H1 (cell line): ENCODE measurements at regions not wholly inside any gene's neighbourhood (a gene's known extent, or its start where the extent isn't known, plus 50 kb on each side); places are given as distances from the start of the nearest gene placed in this dataset.

Experiments used
- CTCF ChIA-PET: fragments of 300-600 bp; sonication (Branson Sonifier 250); formaldehyde crosslinking; loops from one replicate; lab custom pipeline; 2021; ENCODE audit not compliant: partially characterized antibody; lab: Charles Lee
- POLR2A ChIA-PET: fragments of 300-600 bp; sonication (Branson Sonifier 250); formaldehyde crosslinking; loops from one replicate; lab custom pipeline; 2021; ENCODE audit warnings: inconsistent platforms; ENCODE audit not compliant: partially characterized antibody; lab: Charles Lee
- DNase-seq, 2 experiments: peaks; one replicate each; pipeline versions ENCODE4 v3.0.0 to v3.0.0-alpha.2; 2010 to 2022; ENCODE audit warnings: low spot score in 2 of 2, low read depth in 1 of 2, mixed read lengths in 1 of 2
- FAIRE-seq: peaks from 2 replicates; lab custom pipeline; 2011; peaks lifted over from hg19 to GRCh38; lab: Jason Lieb, UNC
- H2AFZ ChIP-seq: 2 replicates; pipeline ENCODE4 v1.8.1; 2012; ENCODE audit warnings: low read length, inconsistent platforms
- H2AK5ac ChIP-seq: 2 replicates; pipeline ENCODE4 v1.6.1; 2013; ENCODE audit warnings: low read depth, low read length
- H2BK120ac ChIP-seq: replicated peaks from 2 replicates; pipeline ENCODE3; 2013; ENCODE audit warnings: low read depth, low read length, inconsistent platforms
- H2BK12ac ChIP-seq: 2 replicates; pipeline ENCODE4 v1.6.1; 2013; ENCODE audit warnings: low read depth, low read length
- H2BK15ac ChIP-seq: 2 replicates; pipeline ENCODE4 v1.6.1; 2013; ENCODE audit warnings: low read length
- H2BK20ac ChIP-seq: 2 replicates; pipeline ENCODE4 v1.6.1; 2013; ENCODE audit warnings: low read length
- H2BK5ac ChIP-seq: 2 replicates; pipeline ENCODE4 v1.6.1; 2013; ENCODE audit warnings: low read depth, low read length
- H3K14ac ChIP-seq: 2 replicates; pipeline ENCODE4 v1.6.1; 2013; ENCODE audit warnings: inconsistent platforms; ENCODE audit not compliant: insufficient read length
- H3K18ac ChIP-seq: 2 replicates; pipeline ENCODE4 v1.6.1; 2013; ENCODE audit warnings: low read length; ENCODE audit errors: extremely low read depth
- H3K23ac ChIP-seq: 2 replicates; pipeline ENCODE4 v1.6.1; 2013; ENCODE audit warnings: inconsistent platforms; ENCODE audit not compliant: insufficient read length
- H3K23me2 ChIP-seq: 2 replicates; pipeline ENCODE4 v1.6.1; 2013; ENCODE audit warnings: low read depth, low read length
- H3K27ac ChIP-seq: 2 replicates; pipeline ENCODE4 v1.6.1; 2011; ENCODE audit warnings: low read depth, low read length, inconsistent platforms
- H3K27me3 ChIP-seq, 4 experiments: replicated peaks in 1 of 4; 1 replicate in 1 of 4; 2 replicates in 3 of 4; pipeline versions ENCODE4 v1.6.1 to v1.8.1; 2011 to 2013; ENCODE audit warnings: low read length in 3 of 4, mild to moderate bottlenecking in 3 of 4, inconsistent platforms in 2 of 4, mixed read lengths in 2 of 4, moderate library complexity in 1 of 4; ENCODE audit not compliant: control insufficient read depth in 3 of 4, insufficient read depth in 3 of 4; ENCODE audit errors: extremely low read depth in 1 of 4
- H3K36me3 ChIP-seq, 4 experiments: 2 replicates each; pipeline versions ENCODE4 v1.6.1 to v1.8.1; 2011 to 2013; ENCODE audit warnings: mild to moderate bottlenecking in 4 of 4, low read length in 3 of 4, moderate library complexity in 2 of 4, control low read depth in 1 of 4, inconsistent platforms in 1 of 4; ENCODE audit not compliant: insufficient read depth in 4 of 4, control insufficient read depth in 2 of 4
- H3K4ac ChIP-seq: replicated peaks from 2 replicates; pipeline ENCODE3; 2013; ENCODE audit warnings: low read length, low read depth, mixed read lengths, inconsistent platforms; ENCODE audit not compliant: insufficient read length
- H3K4me1 ChIP-seq, 4 experiments: replicated peaks in 1 of 4; 1 replicate in 1 of 4; 2 replicates in 3 of 4; pipeline versions ENCODE4 v1.6.1 to v1.8.1; 2011 to 2013; ENCODE audit warnings: low read length in 3 of 4, inconsistent platforms in 2 of 4, mixed read lengths in 1 of 4; ENCODE audit not compliant: insufficient read depth in 4 of 4, control insufficient read depth in 3 of 4
- H3K4me2 ChIP-seq, 2 experiments: 2 replicates each; pipeline versions ENCODE4 v1.6.1 to v1.8.1; 2011 to 2013; ENCODE audit warnings: low read depth in 2 of 2, low read length in 2 of 2, control low read depth in 1 of 2, inconsistent platforms in 1 of 2, mild to moderate bottlenecking in 1 of 2; ENCODE audit not compliant: insufficient read depth in 1 of 2
- H3K4me3 ChIP-seq, 4 experiments: fragments of 200-600, 300-600 bp in 1 of 4; sonication (generic), shearing (Covaris generic), sonication (Bioruptor Twin) in 1 of 4; 2 replicates each; pipeline versions ENCODE4 v1.5.1 to v1.8.1; 2011 to 2016; ENCODE audit warnings: low read length in 4 of 4, low read depth in 3 of 4, control low read depth in 2 of 4, inconsistent platforms in 2 of 4, mild to moderate bottlenecking in 2 of 4, mixed read lengths in 1 of 4, moderate library complexity in 1 of 4; ENCODE audit not compliant: insufficient read depth in 2 of 4; ENCODE audit errors: extremely low read depth in 1 of 4
- H3K56ac ChIP-seq: replicated peaks from 2 replicates; pipeline ENCODE3; 2013; ENCODE audit warnings: low read depth, mild to moderate bottlenecking, mixed read lengths, low read length, inconsistent platforms; ENCODE audit not compliant: insufficient read length
- H3K79me1 ChIP-seq: 2 replicates; pipeline ENCODE4 v1.6.1; 2013; ENCODE audit warnings: low read depth, low read length, control low read depth
- H3K79me2 ChIP-seq, 2 experiments: 2 replicates each; pipeline versions ENCODE4 v1.6.1 to v1.8.1; 2012 to 2013; ENCODE audit warnings: low read length in 2 of 2, mild to moderate bottlenecking in 2 of 2, inconsistent platforms in 1 of 2; ENCODE audit not compliant: insufficient read depth in 2 of 2, control insufficient read depth in 1 of 2
- H3K9ac ChIP-seq, 4 experiments: replicated peaks in 1 of 4; 1 replicate in 1 of 4; 2 replicates in 3 of 4; pipeline versions ENCODE4 v1.6.1 to v1.8.1; 2011 to 2013; ENCODE audit warnings: low read depth in 3 of 4, low read length in 3 of 4, control low read depth in 2 of 4, mild to moderate bottlenecking in 2 of 4, moderate library complexity in 2 of 4, inconsistent platforms in 1 of 4; ENCODE audit errors: extremely low read depth in 1 of 4
- H3K9me3 ChIP-seq, 2 experiments: 2 replicates each; pipeline versions ENCODE4 v1.6.1 to v1.8.1; 2012 to 2013; ENCODE audit warnings: mild to moderate bottlenecking in 2 of 2, moderate library complexity in 2 of 2, control low read depth in 1 of 2, inconsistent platforms in 1 of 2, low read depth in 1 of 2, low read length in 1 of 2, mixed read lengths in 1 of 2; ENCODE audit not compliant: insufficient read depth in 2 of 2
- H4K20me1 ChIP-seq, 2 experiments: replicated peaks in 1 of 2; 2 replicates each; pipeline versions ENCODE3 to v1.8.1; 2011 to 2013; ENCODE audit warnings: inconsistent platforms in 2 of 2, low read length in 2 of 2, mild to moderate bottlenecking in 1 of 2; ENCODE audit not compliant: insufficient read depth in 2 of 2, control insufficient read depth in 1 of 2
- H4K5ac ChIP-seq: 2 replicates; pipeline ENCODE4 v1.6.1; 2013; ENCODE audit warnings: low read length, low read depth, mixed read lengths, inconsistent platforms; ENCODE audit not compliant: insufficient read length
- H4K8ac ChIP-seq: 2 replicates; pipeline ENCODE4 v1.8.0; 2013; ENCODE audit warnings: mild to moderate bottlenecking, moderate library complexity, low read length, inconsistent platforms; ENCODE audit not compliant: insufficient read depth; ENCODE audit errors: extremely low read depth
- H4K91ac ChIP-seq: replicated peaks from 2 replicates; pipeline ENCODE3; 2013; ENCODE audit warnings: low read length, mixed read lengths, inconsistent platforms; ENCODE audit not compliant: insufficient read length
- CEBPB ChIP-seq: IDR thresholded peaks from 2 replicates; pipeline ENCODE4 v1.6.1; 2012; ENCODE audit warnings: low read depth, low read length
- CHD1 ChIP-seq: IDR thresholded peaks from 2 replicates; pipeline ENCODE4 v1.6.1; 2012; ENCODE audit warnings: low read depth, low read length, improper control_type of control experiment
- CHD2 ChIP-seq: IDR thresholded peaks from 2 replicates; pipeline ENCODE4 v1.6.1; 2012; ENCODE audit warnings: low read length, improper control_type of control experiment
- CTBP2 ChIP-seq: IDR thresholded peaks from 2 replicates; pipeline ENCODE4 v1.7.0; 2011; ENCODE audit warnings: borderline replicate concordance, mild to moderate bottlenecking, moderate library complexity, mixed read lengths, low read length; ENCODE audit not compliant: insufficient read depth, insufficient read length
- EZH2 ChIP-seq: fragments of 200-600 bp; sonication (generic); IDR thresholded peaks from 2 replicates; pipeline ENCODE4 v1.7.1; 2012; ENCODE audit warnings: low read depth, mild to moderate bottlenecking, moderate library complexity, low read length, inconsistent platforms; ENCODE audit not compliant: severe bottlenecking
- GABPA ChIP-seq: IDR thresholded peaks from 2 replicates; pipeline ENCODE4 v1.6.1; 2011; ENCODE audit warnings: mild to moderate bottlenecking, low read length, moderate library complexity, borderline replicate concordance; ENCODE audit not compliant: insufficient read depth
- KDM4A ChIP-seq: IDR thresholded peaks from one replicate; pipeline ENCODE4 v1.7.1; 2012; ENCODE audit warnings: low read depth, mild to moderate bottlenecking, moderate library complexity, low read length, inconsistent platforms; ENCODE audit not compliant: severe bottlenecking
- KDM5A ChIP-seq: fragments of 200-600 bp; IDR thresholded peaks from 2 replicates; pipeline ENCODE4 v1.7.1; 2012; ENCODE audit warnings: mild to moderate bottlenecking, low read length, inconsistent platforms, mixed read lengths
- MAFK ChIP-seq: IDR thresholded peaks from 2 replicates; pipeline ENCODE4 v1.6.1; 2012; ENCODE audit warnings: low read depth, mild to moderate bottlenecking, improper control_type of control experiment, low read length
- NRF1 ChIP-seq: IDR thresholded peaks from 2 replicates; pipeline ENCODE4 v1.6.1; 2011; ENCODE audit warnings: mild to moderate bottlenecking, low read depth, low read length, improper control_type of control experiment
- POLR2AphosphoS5 ChIP-seq: IDR thresholded peaks from 2 replicates; pipeline ENCODE4 v1.6.1; 2011; ENCODE audit warnings: low read depth, low read length
- RAD21 ChIP-seq, 2 experiments: IDR thresholded peaks in 1 of 2; conservative IDR thresholded peaks in 1 of 2; 2 replicates each; pipeline ENCODE4 v1.6.1; 2011; ENCODE audit warnings: low read depth in 2 of 2, low read length in 2 of 2, improper control_type of control experiment in 1 of 2, inconsistent platforms in 1 of 2, mild to moderate bottlenecking in 1 of 2, moderate library complexity in 1 of 2
- SP1 ChIP-seq: IDR thresholded peaks from 2 replicates; pipeline ENCODE4 v1.6.1; 2011; ENCODE audit warnings: low read depth, low read length
- SP2 ChIP-seq: IDR thresholded peaks from 2 replicates; pipeline ENCODE4 v1.6.1; 2012; ENCODE audit warnings: mild to moderate bottlenecking, low read length, inconsistent platforms
- TEAD4 ChIP-seq: IDR thresholded peaks from 2 replicates; pipeline ENCODE4 v1.6.1; 2012; ENCODE audit warnings: low read depth, low read length, inconsistent platforms, mixed read lengths
- YY1 ChIP-seq: IDR thresholded peaks from 2 replicates; pipeline ENCODE4 v1.6.1; 2011; ENCODE audit warnings: low read depth, mild to moderate bottlenecking, low read length
- WGBS, 2 experiments: shearing (Covaris generic) in 1 of 2; methylation state at CpG; one replicate each; pipeline versions ENCODE4 v1.1.6 to v1.1.7; 2013 to 2015; ENCODE audit warnings: low lambda C conversion rate in 2 of 2, mixed read lengths in 2 of 2, inconsistent platforms in 1 of 2, low coverage in 1 of 2, missing lambda C conversion rate in 1 of 2; ENCODE audit not compliant: insufficient replicate concordance in 2 of 2, insufficient coverage in 1 of 2, insufficient read length in 1 of 2; ENCODE audit errors: extremely low coverage in 1 of 2, missing lambda C conversion rate in 1 of 2; 5-methylcytosine and 5-hydroxymethylcytosine counted together

DNA sequence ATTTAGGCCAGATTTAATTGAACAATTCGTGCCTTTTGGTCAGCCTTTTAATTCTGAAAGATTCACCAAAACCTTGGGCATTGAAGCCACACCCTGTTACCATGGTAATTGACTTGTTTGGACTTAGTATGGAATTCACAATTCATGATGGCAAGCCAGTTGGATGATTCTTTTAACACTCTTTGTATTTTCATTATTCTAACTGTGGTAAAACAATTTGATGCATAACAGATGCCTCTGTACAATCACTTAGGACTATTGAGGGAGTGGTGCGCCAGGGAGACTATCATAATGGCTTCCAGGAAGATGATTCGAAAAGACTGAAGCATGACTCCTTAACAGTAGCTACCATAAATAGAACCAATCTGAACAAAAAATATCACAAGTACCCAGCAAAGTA is 381.1 kb upstream of the ADAMTS16 start:
- no peak overlapping the region for H2BK15ac ChIP-seq
- no peak overlapping the region for H3K56ac ChIP-seq
- POLR2A ChIA-PET, result no interaction called here
- no peak overlapping the region for H3K4ac ChIP-seq
- H3K14ac ChIP-seq, result no peak overlapping the region
- H3K9me3 ChIP-seq, result no peaks in the 10 kb centered on the region
- H3K18ac ChIP-seq, result no peak overlapping the region
- 96% methylated on average over 3 of the region's 3 CpGs; no CpG with 5 or more reads in 1 of the 2 experiments for WGBS, 2 experiments
- H4K5ac ChIP-seq, result no peak overlapping the region
- FAIRE-seq (no peak), DNase-seq (no peak)
- no peak overlapping the region for H2AK5ac ChIP-seq
- no peaks in the 10 kb centered on the region for H3K23me2 ChIP-seq
- no peak overlapping the region for H2BK120ac ChIP-seq
- CTCF ChIA-PET, result interaction anchor here (0.6 to 1.7 kb wide), 2 partner anchors 39 to 1156 kb away, joined by 3 read pairs; no protein-coding TSS in a partner anchor
- H4K20me1 ChIP-seq, result no peaks in the 10 kb centered on the region
- no peak overlapping the region for H3K9ac ChIP-seq
- no peak overlapping the region for H3K4me2 ChIP-seq
- H3K79me1 ChIP-seq, result no peaks in the 10 kb centered on the region
- H3K27ac ChIP-seq, result no peak overlapping the region
- H2AFZ ChIP-seq, result no peak overlapping the region
- H3K4me1 ChIP-seq, result no peaks in the 10 kb centered on the region
- no peak overlapping the region for H4K91ac ChIP-seq
- no peak overlapping the region for H4K8ac ChIP-seq
- no peak overlapping the region for H3K4me3 ChIP-seq
- H3K79me2 ChIP-seq, result no peaks in the 10 kb centered on the region
- no peak overlapping the region for H2BK5ac ChIP-seq
- H2BK12ac ChIP-seq, result no peak overlapping the region
- no peak overlapping the region for H3K23ac ChIP-seq
- H2BK20ac ChIP-seq, result no peak overlapping the region
- no peaks in the 10 kb centered on the region for H3K36me3 ChIP-seq
- H3K27me3 ChIP-seq, result no peaks in the 10 kb centered on the region
- TF ChIP-seq KDM4A, result no peak
- no peak for TF ChIP-seq CTBP2
- no peak for TF ChIP-seq NRF1
- TF ChIP-seq SP2, result no peak
- no peak for TF ChIP-seq EZH2
- no peak for TF ChIP-seq RAD21 (IDR thresholded peaks at IDR 0.05 in 1 of 2, conservative IDR thresholded peaks at IDR 0.05 in 1 of 2; ENCODE audit: low read depth in 2 of 2, low read length in 2 of 2)
- TF ChIP-seq TEAD4, result no peak
- TF ChIP-seq KDM5A, result no peak
- TF ChIP-seq CHD2, result no peak
- no peak for TF ChIP-seq CHD1
- no peak for TF ChIP-seq MAFK
- no peak for TF ChIP-seq POLR2AphosphoS5
- TF ChIP-seq CEBPB, result no peak
- no peak for TF ChIP-seq YY1
- TF ChIP-seq SP1, result no peak
- TF ChIP-seq GABPA, result no peak
